NOMO-1 treated with dmso at 0.1 percent for 144 hours (cell line): ENCODE measurements at regions not wholly inside any gene's neighbourhood (a gene's known extent, or its start where the extent isn't known, plus 50 kb on each side); places are given as distances from the start of the nearest gene placed in this dataset.

Source experiments
- DNase-seq: peaks from one replicate; lab custom pipeline; 2025; ENCODE audit not compliant: unreplicated experiment; lab: John Stamatoyannopoulos, UW

DNA sequence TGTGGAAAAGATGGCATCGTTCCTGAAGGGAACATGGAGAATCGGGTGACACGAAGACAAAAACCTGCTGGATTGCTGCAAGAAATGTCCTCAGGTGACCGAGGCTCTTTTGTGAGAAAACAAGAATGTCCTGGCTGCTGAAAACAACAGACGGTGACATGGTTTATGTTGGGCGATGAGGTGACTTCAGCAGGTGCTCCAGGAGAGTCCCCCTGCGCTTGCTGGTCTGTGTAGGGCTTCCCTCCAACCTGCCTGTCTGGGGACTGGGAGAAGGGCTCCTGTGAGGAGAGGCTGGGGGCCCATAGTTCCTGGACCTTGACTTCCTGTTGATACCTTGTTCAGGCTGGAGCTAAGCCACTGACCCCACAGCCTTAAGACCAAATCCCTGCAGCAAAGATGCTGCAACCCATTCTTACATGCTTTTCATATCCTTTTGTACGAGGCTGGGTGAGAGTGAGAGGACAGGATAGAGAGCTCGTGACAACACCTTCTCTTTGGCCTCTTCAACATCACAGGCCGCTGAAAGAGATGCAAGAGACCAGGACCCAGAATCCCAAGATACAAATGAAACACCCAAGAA, 134.8 kb downstream of the CD83 start:
- DNase-seq, result no peak

DNA sequence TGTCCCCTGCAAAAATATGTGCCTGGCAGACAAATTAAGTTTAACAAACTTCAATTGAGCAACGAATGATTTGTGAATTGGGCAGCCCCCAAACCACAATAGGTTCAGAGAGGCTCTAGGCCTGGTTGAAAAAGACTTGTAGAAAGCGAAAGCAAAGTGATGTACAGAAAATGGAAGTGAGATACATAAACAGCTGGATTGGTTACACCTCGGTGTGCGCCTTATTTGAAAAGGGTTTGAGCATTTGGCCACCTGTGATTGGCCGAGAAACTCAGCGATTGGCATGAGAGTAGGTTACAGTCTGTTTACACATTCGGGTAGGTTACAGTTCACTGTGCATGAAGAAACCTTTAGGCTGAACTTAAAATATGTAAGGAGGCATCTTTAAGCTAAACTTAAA, 136.9 kb downstream of the CD83 start:
- no peak for DNase-seq

DNA sequence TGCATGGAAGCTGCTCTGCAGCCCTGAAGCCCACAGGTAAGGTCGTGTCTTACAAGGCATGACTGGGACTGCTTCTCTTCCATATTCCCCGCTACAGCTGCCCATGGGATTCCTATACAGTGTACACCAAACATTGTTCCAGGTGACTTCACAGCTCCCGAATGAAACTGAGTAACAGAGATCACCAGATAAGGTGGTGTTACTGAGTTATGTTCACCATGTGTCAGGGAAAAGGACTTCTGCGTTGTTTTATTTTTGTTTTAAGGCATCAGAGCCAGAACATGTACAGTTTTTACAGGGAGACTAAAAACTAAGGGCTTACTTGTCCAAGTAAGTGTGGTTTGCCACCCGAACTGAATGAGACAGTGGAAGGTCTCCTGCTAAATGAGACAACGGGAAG, 138.3 kb downstream of the CD83 start:
- no peak for DNase-seq

GRCh38 chr6:14258117-14258516, 140.5 kb downstream of the CD83 start:
- no peak for DNase-seq

DNA sequence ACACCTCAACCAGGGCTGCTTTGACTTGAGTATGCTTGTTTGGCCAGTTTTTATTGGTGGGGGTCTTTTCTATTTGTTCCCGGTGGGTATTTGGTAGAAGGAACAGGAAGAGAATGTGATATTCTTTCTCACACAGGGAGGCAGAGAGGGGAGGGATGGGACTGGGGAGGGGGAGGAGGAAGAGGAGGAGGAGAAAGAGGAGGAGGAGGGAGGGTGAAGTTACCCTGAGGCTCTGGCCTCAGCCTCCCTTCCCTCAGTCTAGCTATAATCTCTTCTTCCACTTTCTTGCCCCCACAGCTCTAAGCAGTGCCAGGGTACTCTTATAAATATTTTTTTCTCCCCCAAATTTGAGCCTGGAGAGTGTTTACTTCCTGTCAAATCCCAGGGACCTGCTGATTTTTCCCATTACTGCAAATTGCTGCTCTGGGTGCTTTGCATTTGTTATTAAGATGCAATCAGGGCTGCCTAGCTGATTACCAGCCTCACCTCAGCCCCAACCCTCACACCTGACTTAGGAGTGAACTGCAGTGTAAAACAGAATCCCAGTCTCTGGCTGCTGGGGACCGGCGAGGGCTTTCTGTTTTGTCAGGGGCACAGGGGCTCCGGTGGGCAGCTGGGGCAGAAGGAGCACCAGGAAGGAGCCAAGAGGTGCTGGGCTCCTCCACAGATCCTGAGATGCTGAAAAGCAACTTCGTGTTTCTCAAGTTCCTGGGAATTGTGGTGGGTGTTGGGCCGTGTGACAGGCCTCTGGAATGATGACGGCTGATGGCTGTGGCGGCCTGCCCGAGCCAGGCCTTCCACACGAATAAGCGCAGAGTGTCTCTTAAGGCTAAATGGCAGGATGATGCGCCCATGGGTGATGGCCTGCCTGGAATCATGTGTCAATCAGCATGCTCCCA, 141.4 kb downstream of the CD83 start:
- DNase-seq, result no peak

DNA sequence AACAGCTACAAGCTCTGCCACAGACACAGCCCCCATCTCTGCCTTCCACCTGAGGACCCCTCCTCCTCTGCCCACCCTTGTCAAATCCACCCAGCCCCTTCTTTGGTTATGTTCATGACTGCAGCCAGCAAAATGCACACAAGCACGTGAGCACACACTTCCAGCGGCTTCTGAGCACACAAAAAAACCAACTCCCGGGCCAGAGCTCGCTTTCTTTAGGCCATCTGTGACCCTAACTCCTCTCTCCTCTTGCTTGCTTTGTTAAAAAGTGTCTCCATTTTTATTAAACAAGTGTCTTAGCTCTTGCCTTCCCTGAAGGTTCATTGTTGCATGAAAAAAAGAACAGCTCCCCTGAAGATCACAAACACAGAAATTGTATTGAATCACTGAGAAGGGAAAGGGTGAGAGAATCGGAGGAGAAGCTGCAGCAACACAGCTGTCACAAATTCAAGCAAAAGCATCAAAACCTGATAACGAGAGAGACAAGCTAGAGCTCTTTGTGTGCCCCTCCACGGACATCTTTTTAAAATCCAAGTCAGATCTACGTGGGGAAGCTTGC, 142.1 kb downstream of the CD83 start:
- no peak for DNase-seq

- no peak for DNase-seq
These were observed 143.3 kb downstream of the CD83 start for GRCh38 chr6:14260839-14261238.

DNA sequence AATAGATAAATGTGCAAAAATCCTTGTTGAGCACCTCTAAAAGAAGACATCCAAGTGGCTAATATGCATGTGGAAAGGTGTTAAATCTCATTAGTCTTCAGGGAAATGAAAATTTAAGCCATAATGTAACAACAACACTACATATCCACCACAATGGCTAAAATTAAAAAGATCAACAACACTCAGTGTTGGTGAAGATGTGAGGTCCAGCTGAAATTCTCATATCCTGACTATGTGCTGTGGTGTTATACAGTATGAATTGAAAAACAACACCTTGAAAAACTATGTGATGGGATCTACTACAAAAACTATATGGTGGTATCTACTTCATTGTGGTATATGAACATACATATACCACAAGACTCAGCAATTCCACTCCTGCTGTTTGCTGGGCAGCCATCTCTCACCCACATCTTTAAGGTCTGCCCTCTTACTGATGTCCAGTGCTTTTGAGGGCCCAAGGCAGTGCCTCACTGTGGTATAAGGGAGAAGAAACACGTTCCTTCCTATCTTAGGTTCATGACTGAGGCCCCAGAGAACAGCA, 146.4 kb downstream of the CD83 start:
- no peak for DNase-seq

DNA sequence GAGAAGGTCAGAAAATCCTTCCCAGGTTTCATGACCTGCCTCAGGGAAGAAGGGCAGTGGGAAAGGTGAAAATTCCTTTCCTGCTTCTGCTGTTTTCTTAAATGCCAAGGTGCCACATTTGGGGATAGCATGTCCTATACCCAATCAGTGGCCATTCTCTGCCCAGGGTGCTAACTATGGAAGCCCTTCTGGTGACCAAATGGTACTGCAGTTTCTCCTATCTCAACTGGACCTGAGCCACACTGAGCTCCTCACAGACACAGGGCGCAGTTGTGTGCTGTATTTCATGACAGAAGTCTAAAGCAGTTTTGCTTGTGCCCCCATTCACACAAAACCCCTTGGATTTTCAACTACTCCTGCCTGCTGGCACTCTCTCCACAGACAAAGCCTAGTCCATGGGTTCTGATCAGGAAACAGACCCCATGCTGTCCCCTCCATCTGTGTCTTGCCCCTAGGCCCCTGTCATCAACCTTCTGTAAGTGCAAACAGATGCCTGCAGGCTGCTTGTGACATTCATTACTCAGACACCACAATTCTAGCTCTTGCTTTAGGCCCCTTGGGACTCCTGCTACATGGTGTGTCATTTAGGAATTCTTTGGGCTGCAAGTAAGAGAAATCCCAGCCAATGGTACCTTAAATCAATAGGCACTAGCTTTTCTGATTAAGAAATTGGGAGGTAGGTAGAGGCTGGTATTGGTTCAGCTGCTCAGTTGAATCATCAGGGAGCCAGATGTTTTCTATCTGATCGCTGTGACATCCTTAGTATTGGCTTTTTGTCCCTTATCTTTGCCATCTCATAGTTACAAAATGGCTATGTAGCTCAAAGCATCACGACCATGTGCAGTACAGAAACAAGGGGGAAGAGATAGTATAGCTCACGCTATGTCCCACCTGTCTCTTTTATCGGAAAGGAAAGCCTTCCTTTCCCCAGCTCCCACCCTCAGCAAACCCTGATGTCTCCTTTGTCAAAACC, 147.8 kb downstream of the CD83 start:
- DNase-seq, result no peak

GRCh38 chr6:14266266-14266665, 148.7 kb downstream of the CD83 start:
- DNase-seq, result no peak

- no peak for DNase-seq
These were observed 150.5 kb downstream of the CD83 start for GRCh38 chr6:14267885-14268660.

- no peak for DNase-seq
These were observed 151.9 kb downstream of the CD83 start for GRCh38 chr6:14269436-14269835.

- DNase-seq, result no peak
These were observed 152.7 kb downstream of the CD83 start for GRCh38 chr6:14270142-14270893.

DNA sequence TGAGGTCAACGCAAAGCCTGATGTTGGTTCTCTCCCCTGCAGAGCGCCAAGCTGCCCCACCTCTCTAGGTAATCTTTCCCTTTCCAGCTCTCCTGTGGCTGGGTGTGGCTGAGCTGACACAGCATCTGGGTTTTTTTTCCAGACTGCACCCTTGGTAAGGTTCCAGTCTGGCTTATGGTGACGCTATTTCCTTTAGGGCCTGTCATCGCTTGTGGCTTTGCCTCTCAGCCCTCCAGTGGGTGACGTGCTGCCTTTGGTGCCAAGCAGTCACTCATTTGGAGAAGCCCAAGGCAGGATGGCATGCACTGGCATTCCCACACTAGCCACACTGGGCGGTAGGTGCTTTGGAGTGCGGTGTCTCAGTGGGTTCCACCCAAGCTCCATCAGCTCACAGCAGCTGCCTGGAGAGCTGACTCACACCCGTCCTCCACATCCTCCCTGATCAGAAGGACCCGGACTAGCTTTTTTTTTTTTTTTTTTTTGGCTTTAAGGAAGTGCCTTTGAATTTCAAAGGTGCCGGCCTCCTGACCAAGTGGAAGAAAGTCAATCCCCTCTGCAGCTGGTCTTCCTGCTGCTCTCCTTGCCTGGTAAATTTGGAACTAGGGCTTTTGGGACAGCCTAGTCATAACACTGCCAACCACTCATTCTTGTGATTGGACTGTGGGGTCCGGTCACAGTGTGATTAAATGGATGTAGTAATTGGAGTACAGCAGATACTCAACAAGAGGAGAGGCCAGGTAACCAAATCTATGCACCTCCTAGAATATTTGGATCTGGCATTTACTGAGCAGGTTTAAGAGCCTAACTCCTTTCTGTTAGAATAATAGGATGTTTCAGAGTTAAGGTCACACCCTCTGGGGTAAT, 153.6 kb downstream of the CD83 start:
- no peak for DNase-seq

DNA sequence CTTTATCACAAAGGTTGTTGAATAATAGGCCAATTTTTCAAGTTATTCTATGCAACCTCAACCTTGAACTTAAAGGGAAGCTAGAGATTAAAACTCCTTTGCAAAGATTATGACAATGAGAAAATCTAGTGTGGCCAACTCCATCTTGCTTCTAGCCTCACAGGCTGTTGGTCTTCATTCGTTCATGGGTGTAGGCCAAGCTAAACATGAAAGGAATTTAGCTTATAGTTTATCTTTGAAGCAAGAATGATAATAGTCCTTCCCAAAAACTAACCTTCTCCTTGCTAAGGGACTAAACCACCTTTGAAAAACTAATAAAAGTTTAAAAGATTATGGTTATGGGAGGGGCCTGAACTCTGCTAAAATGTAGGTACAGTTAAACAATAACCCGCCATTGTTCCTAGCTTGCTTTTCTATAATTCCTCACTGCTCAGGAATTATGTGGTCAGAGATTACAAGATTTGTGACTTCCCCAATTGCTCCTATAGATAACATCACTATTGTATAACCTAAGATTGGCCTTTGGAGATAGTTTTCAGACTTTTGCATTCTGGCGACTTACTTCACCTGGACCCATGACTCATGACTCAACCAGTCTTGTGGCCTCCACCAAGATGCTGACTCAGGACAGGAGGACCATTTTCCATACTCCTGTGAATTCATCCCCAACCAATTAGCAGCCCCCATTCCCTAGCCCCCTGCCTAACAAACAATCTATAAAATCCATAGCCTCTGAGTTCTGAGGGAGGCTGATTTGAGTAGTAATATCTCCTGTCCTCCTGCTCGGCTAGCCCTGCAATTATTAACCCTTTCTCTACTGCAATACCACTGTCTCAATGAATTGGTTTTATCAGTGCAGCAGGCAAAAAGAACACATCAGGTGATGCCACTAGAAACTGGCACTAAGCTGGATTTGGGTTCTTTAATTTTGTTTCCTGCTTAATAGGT, 154.5 kb downstream of the CD83 start:
- DNase-seq, result no peak

- no peak for DNase-seq
These were observed 155.1 kb downstream of the CD83 start for GRCh38 chr6:14272737-14273085.

- no peak for DNase-seq
These were observed 155.6 kb downstream of the CD83 start for GRCh38 chr6:14273191-14273590.
